C4-2B (cell line): ENCODE measurements at regions not wholly inside any gene's neighbourhood (a gene's known extent, or its start where the extent isn't known, plus 50 kb on each side); places are given as distances from the start of the nearest gene placed in this dataset.

Source experiments
- CTCF ChIP-seq: fragments of 450-650 bp; conservative IDR thresholded peaks from 2 replicates; pipeline ENCODE4 v1.5.1; 2017; ENCODE audit warnings: mild to moderate bottlenecking
- ZFX ChIP-seq: fragments of 450-650 bp; IDR thresholded peaks from 2 replicates; pipeline ENCODE4 v1.6.1; 2017

GRCh38 chrX:68991691-68992345, 163.0 kb downstream of the EFNB1 start:
- TF ChIP-seq CTCF (no peak), ZFX (no peak)
